Liver (tissue), 3 donors: ENCODE measurements at regions not wholly inside any gene's neighbourhood (a gene's known extent, or its start where the extent isn't known, plus 50 kb on each side); places are given as distances from the start of the nearest gene placed in this dataset.

ENCODE experiments used
- FOXA1 ChIP-seq: IDR thresholded peaks from 2 replicates; pipeline ENCODE4 v1.6.1; 2016; ENCODE audit warnings: antibody characterized with exemption
- SP1 ChIP-seq: IDR thresholded peaks from 2 replicates; pipeline ENCODE4 v1.6.1; 2018; ENCODE audit warnings: antibody characterized with exemption, mild to moderate bottlenecking
- TF ChIP-seq, protein P1 (sequence below): fragments of 150-350 bp; IDR thresholded peaks from 2 replicates; pipeline ENCODE4 v1.5.1; 2017; ENCODE audit warnings: improper control_type of control experiment, low read depth, low read length; ENCODE audit not compliant: missing input control
- donor health status: healthy.
- donor health status: healthy.

DNA sequence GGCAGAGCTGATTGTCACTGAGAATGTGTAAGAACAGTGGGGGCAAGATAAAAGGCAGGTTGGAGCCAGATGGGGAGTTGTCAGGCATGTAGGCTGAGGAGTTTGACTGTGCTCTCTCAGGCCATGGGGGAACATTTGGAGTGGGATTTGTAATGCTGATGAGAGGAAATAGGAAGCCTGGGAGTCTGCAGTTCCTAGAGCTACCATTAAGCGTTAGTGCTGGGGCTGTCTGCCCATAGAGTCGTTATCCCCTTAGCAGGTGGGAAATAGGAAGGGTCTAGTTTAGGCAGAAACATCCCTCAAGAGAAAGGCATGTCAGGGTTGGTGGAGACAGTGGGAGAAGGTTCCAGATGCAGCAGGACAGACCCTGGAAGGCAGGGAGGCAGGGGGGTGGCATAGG, 75.5 kb downstream of the RPS24 start:
- no peak for TF ChIP-seq FOXA1
- TF ChIP-seq SP1: no peak
- TF ChIP-seq, protein P1, sequence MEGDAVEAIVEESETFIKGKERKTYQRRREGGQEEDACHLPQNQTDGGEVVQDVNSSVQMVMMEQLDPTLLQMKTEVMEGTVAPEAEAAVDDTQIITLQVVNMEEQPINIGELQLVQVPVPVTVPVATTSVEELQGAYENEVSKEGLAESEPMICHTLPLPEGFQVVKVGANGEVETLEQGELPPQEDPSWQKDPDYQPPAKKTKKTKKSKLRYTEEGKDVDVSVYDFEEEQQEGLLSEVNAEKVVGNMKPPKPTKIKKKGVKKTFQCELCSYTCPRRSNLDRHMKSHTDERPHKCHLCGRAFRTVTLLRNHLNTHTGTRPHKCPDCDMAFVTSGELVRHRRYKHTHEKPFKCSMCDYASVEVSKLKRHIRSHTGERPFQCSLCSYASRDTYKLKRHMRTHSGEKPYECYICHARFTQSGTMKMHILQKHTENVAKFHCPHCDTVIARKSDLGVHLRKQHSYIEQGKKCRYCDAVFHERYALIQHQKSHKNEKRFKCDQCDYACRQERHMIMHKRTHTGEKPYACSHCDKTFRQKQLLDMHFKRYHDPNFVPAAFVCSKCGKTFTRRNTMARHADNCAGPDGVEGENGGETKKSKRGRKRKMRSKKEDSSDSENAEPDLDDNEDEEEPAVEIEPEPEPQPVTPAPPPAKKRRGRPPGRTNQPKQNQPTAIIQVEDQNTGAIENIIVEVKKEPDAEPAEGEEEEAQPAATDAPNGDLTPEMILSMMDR: no peak
